MM.1S (cell line): ENCODE measurements at regions not wholly inside any gene's neighbourhood (a gene's known extent, or its start where the extent isn't known, plus 50 kb on each side); places are given as distances from the start of the nearest gene placed in this dataset.

Experiments
- DNase-seq: peaks from one replicate; pipeline ENCODE4 v3.0.0-alpha.2; 2015
- H2AFZ ChIP-seq: fragments of 300-600 bp; sonication (generic); 2 replicates; pipeline ENCODE4 v1.6.0; 2016; ENCODE audit warnings: antibody characterized with exemption, low read length
- H3F3A ChIP-seq: fragments of 300-600 bp; sonication (generic); 2 replicates; pipeline ENCODE4 v1.6.1; 2016; ENCODE audit warnings: mild to moderate bottlenecking, antibody characterized with exemption, low read length, moderate library complexity, mixed read lengths; ENCODE audit not compliant: insufficient read depth
- H3K27ac ChIP-seq: fragments of 300-600 bp; sonication (generic); 2 replicates; pipeline ENCODE4 v1.5.1; 2016; ENCODE audit warnings: mild to moderate bottlenecking, low read length
- H3K27me3 ChIP-seq: fragments of 300-600 bp; sonication (generic); replicated peaks from 2 replicates; pipeline ENCODE4 v1.6.0; 2016; ENCODE audit warnings: low read length; ENCODE audit not compliant: insufficient read depth
- H3K36me3 ChIP-seq: fragments of 300-600 bp; sonication (generic); replicated peaks from 2 replicates; pipeline ENCODE4 v1.6.1; 2016; ENCODE audit warnings: mild to moderate bottlenecking, low read length, mixed read lengths; ENCODE audit not compliant: insufficient read depth
- H3K4me1 ChIP-seq: fragments of 300-600 bp; sonication (generic); 2 replicates; pipeline ENCODE4 v1.6.1; 2016; ENCODE audit warnings: low read length, mixed read lengths
- H3K4me2 ChIP-seq: fragments of 300-600 bp; sonication (generic); 2 replicates; pipeline ENCODE4 v1.6.0; 2016; ENCODE audit warnings: low read depth, low read length
- H3K4me3 ChIP-seq: fragments of 300-600 bp; sonication (generic); 2 replicates; pipeline ENCODE4 v1.5.1; 2016; ENCODE audit warnings: low read length, mixed read lengths
- H3K79me2 ChIP-seq: fragments of 300-600 bp; sonication (generic); 2 replicates; pipeline ENCODE4 v1.6.1; 2016; ENCODE audit warnings: mixed run types, low read length, mixed read lengths
- H3K9ac ChIP-seq: fragments of 300-600 bp; sonication (generic); 2 replicates; pipeline ENCODE4 v1.6.1; 2016; ENCODE audit warnings: low read length, mixed read lengths
- H3K9me2 ChIP-seq: fragments of 300-600 bp; sonication (generic); replicated peaks from 2 replicates; pipeline ENCODE4 v1.6.1; 2016; ENCODE audit warnings: mild to moderate bottlenecking, low read length, mixed read lengths; ENCODE audit not compliant: insufficient read depth
- H3K9me3 ChIP-seq: fragments of 300-600 bp; sonication (generic); replicated peaks from 2 replicates; pipeline ENCODE4 v1.6.1; 2016; ENCODE audit warnings: mild to moderate bottlenecking, low read length, mixed read lengths; ENCODE audit not compliant: insufficient read depth
- H4K20me1 ChIP-seq: fragments of 300-600 bp; sonication (generic); 2 replicates; pipeline ENCODE4 v1.6.1; 2016; ENCODE audit warnings: mild to moderate bottlenecking, low read length, moderate library complexity, mixed read lengths; ENCODE audit not compliant: insufficient read depth
- CTCF ChIP-seq: fragments of 300-600 bp; sonication (generic); IDR thresholded peaks from 2 replicates; pipeline ENCODE4 v1.5.1; 2016; ENCODE audit warnings: antibody characterized with exemption, low read length, mixed read lengths
- EZH2 ChIP-seq: fragments of 300-600 bp; sonication (generic); optimal IDR thresholded peaks from 2 replicates; pipeline ENCODE3; 2017; ENCODE audit warnings: low read depth, mild to moderate bottlenecking, antibody characterized with exemption, low read length, mixed read lengths
- EZH2phosphoT487 ChIP-seq: fragments of 300-600 bp; sonication (generic); IDR thresholded peaks from 2 replicates; pipeline ENCODE4 v1.6.1; 2018; ENCODE audit warnings: antibody characterized with exemption, low read length

- no peak overlapping the region for H3K4me3 ChIP-seq
- H3K27me3 ChIP-seq = no peaks in the 10 kb centered on the region
- no peaks in the 10 kb centered on the region for H3K36me3 ChIP-seq
- DNase-seq = no peak
- H3F3A ChIP-seq = no peaks in the 10 kb centered on the region
- no peak overlapping the region for H3K27ac ChIP-seq
- H3K4me2 ChIP-seq = no peak overlapping the region
- no peaks in the 10 kb centered on the region for H3K4me1 ChIP-seq
- H2AFZ ChIP-seq = no peak overlapping the region
- H4K20me1 ChIP-seq = no peaks in the 10 kb centered on the region
- no peaks in the 10 kb centered on the region for H3K79me2 ChIP-seq
- no peaks in the 10 kb centered on the region for H3K9me2 ChIP-seq
- no peaks in the 10 kb centered on the region for H3K9me3 ChIP-seq
- no peak overlapping the region for H3K9ac ChIP-seq
- TF ChIP-seq EZH2 (no peak), EZH2phosphoT487 (no peak), CTCF (no peak)
These were observed 140.0 kb downstream of the F11 start for GRCh38 chr4:186405957-186406356.

- no peaks in the 10 kb centered on the region for H3K27me3 ChIP-seq
- H3K4me3 ChIP-seq = no peak overlapping the region
- H3K9me2 ChIP-seq = no peaks in the 10 kb centered on the region
- H2AFZ ChIP-seq = no peak overlapping the region
- H3K9ac ChIP-seq = no peak overlapping the region
- H3K27ac ChIP-seq = no peak overlapping the region
- H3K79me2 ChIP-seq = no peaks in the 10 kb centered on the region
- no peaks in the 10 kb centered on the region for H3K4me1 ChIP-seq
- no peaks in the 10 kb centered on the region for H3K9me3 ChIP-seq
- H3K4me2 ChIP-seq = no peak overlapping the region
- no peaks in the 10 kb centered on the region for H3K36me3 ChIP-seq
- no peak for TF ChIP-seq CTCF
- TF ChIP-seq EZH2phosphoT487 = no peak
- no peak for TF ChIP-seq EZH2
- H4K20me1 ChIP-seq = no peaks in the 10 kb centered on the region
- DNase-seq = no peak
- H3F3A ChIP-seq = no peaks in the 10 kb centered on the region
These were observed 138.7 kb downstream of the F11 start for GRCh38 chr4:186404562-186405134.

- Histone ChIP-seq H3K4me3 (no peak overlapping the region), H3F3A (no peaks in the 10 kb centered on the region), H3K27ac (no peak overlapping the region), H3K27me3 (no peaks in the 10 kb centered on the region), H3K79me2 (no peaks in the 10 kb centered on the region), H3K9ac (no peak overlapping the region), H3K4me1 (no peaks in the 10 kb centered on the region), H3K36me3 (no peaks in the 10 kb centered on the region), H3K4me2 (no peak overlapping the region), H2AFZ (no peak overlapping the region), H4K20me1 (no peaks in the 10 kb centered on the region), H3K9me3 (no peaks in the 10 kb centered on the region), H3K9me2 (no peaks in the 10 kb centered on the region)
- TF ChIP-seq EZH2phosphoT487 (no peak), CTCF (no peak), EZH2 (no peak)
- no peak for DNase-seq
These were observed 134.7 kb downstream of the F11 start for GRCh38 chr4:186400676-186401075.
